ENCODE measurements at regions not wholly inside any gene's neighbourhood (a gene's known extent, or its start where the extent isn't known, plus 50 kb on each side); places are given as distances from the start of the nearest gene placed in this dataset.

GRCh38 chr7:10015687-10016086 lies 958.0 kb upstream of the PHF14 start:
- TF ChIP-seq POLR2A (IDR thresholded peaks at IDR 0.05) (no peak), CTCF (IDR thresholded peaks at IDR 0.05) (no peak)

Data from testis (tissue), 2 donors.